Small intestine (tissue), 7 donors: ENCODE measurements at regions not wholly inside any gene's neighbourhood (a gene's known extent, or its start where the extent isn't known, plus 50 kb on each side); places are given as distances from the start of the nearest gene placed in this dataset.

Source experiments
- DNase-seq, 2 donors: peaks; one replicate each; pipeline versions ENCODE4 v3.0.0 to v3.0.0-alpha.2; 2013
- FAIRE-seq: peaks from 2 replicates; lab custom pipeline; 2012; peaks lifted over from hg19 to GRCh38; lab: Jason Lieb, UNC
- H3K27ac ChIP-seq, 3 donors: one replicate each; pipeline ENCODE4 v1.5.1; 2013; ENCODE audit warnings: low read length in 2 of 3, mild to moderate bottlenecking in 2 of 3, control low read depth in 1 of 3, inconsistent platforms in 1 of 3, low read depth in 1 of 3, moderate library complexity in 1 of 3
- H3K27me3 ChIP-seq, 3 donors: one replicate each; pipeline ENCODE4 v1.6.1; 2013; ENCODE audit warnings: low read length in 3 of 3, inconsistent platforms in 1 of 3; ENCODE audit not compliant: control insufficient read depth in 3 of 3, insufficient read depth in 3 of 3
- H3K36me3 ChIP-seq, 3 donors: one replicate each; pipeline ENCODE4 v1.6.1; 2013; ENCODE audit warnings: low read length in 3 of 3, inconsistent platforms in 1 of 3, low read depth in 1 of 3, mild to moderate bottlenecking in 1 of 3, moderate library complexity in 1 of 3; ENCODE audit not compliant: control insufficient read depth in 3 of 3, insufficient read depth in 2 of 3
- H3K4me1 ChIP-seq, 3 donors: one replicate each; pipeline ENCODE4 v1.6.1; 2013; ENCODE audit warnings: low read length in 2 of 3, inconsistent platforms in 1 of 3, low read depth in 1 of 3, mild to moderate bottlenecking in 1 of 3, moderate library complexity in 1 of 3; ENCODE audit not compliant: control insufficient read depth in 3 of 3, insufficient read depth in 2 of 3
- H3K4me3 ChIP-seq, 3 donors: one replicate each; pipeline ENCODE4 v1.5.1; 2013; ENCODE audit warnings: low read length in 3 of 3, control low read depth in 1 of 3, inconsistent platforms in 1 of 3, low read depth in 1 of 3, mild to moderate bottlenecking in 1 of 3, moderate library complexity in 1 of 3
- H3K9me3 ChIP-seq, 2 donors: one replicate each; pipeline ENCODE4 v1.6.1; 2013; ENCODE audit warnings: low read depth in 1 of 2, low read length in 1 of 2; ENCODE audit not compliant: control insufficient read depth in 2 of 2, insufficient read depth in 1 of 2
- WGBS, 3 donors: extraction: QIAGEN DNeasy Blood & Tissue Kit; methylation state at CpG; one replicate each; pipeline ENCODE4 v1.1.7; 2013; 5-methylcytosine and 5-hydroxymethylcytosine counted together
- donor health status: healthy with polysubstance abuse.
- donor health status: control.
- donor health status: control.
- donor health status: Bipolar disorder and iron deficiency.
- donor health status: healthy.

DNA sequence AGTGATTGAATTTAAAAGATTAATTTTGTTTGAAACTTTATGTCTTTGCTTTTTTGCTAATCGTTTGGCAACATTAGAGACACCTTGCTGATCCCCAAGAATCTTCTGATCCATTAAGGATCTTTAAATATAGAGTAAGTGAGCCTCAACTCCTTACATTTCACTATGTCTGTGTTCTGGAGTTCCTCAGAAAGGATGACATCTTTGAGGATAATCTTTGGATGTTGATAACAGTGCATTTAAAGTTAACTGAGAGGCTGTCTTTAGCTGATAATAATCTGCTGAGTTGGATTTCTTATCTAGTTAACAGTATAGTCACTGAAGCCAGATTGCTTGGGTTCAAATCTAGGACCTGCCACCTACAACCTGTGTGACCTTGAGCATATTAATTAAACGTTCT lies 221.6 kb upstream of the EMCN start:
- Histone ChIP-seq H3K4me1 (no peaks in the 10 kb centered on the region), H3K9me3 (no peaks in the 10 kb centered on the region), H3K36me3 (no peaks in the 10 kb centered on the region), H3K4me3 (no peak overlapping the region), H3K27ac (no peak overlapping the region), H3K27me3 (no peaks in the 10 kb centered on the region)
- WGBS, 3 donors: 56 to 69% (median 63%) methylated on average over 2 of the region's 2 CpGs
- DNase-seq: no peak
- FAIRE-seq: no peak

DNA sequence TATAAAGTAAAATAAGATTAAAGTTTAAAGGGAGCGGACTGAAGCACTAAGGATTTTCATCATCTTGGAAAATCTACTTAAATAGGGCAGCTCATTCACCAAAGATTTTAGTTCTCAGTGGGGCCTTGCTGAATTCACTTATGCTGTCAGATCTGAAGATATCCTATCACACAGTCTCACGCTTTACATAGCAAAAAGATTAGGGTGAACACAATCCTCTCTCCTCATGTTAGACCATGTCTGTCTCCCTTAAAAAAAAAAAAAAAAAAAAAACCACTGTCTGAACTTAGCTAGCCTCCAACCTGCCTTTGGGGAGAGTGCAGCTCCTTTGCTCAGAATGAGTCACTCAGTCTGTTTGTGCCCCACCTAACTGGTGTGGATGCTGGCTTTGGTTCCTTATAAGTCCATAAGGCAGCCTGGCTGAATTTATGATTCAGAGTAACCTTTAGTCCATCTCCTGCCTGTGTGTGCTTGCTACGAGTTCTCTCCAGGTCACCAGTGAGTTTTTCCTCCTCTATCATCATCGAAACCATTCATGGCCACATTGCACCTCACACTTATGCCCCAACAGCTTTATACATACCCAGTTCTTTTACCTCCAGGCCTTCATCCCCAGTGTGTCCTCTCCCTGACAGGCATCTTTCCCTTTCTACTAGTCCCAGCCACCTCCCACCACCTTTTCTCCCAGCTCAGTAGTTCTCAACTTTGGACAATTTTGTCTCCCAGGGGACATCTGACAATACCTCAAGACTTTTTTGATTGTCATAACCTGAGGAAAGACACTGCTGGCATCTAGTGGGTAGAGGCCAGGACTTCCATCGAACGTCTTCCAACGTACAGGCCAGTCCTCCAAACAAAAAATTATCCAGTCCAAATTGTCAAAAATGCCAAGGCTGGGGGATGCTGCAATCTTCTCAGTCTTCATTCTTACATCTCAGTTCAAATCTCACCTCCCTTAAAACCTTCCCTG lies 220.7 kb upstream of the EMCN start:
- FAIRE-seq (peak; percentile 33), DNase-seq (peak; percentile 62 to 94)
- H3K27ac ChIP-seq: peak overlapping the region in 2 of 3 donors; percentile 41 to 80
- H3K4me3 ChIP-seq: no peak overlapping the region
- 58 to 72% (median 58%) methylated on average over 7 of the region's 7 CpGs for WGBS, 3 donors
- no peaks in the 10 kb centered on the region for H3K9me3 ChIP-seq
- H3K27me3 ChIP-seq: no peaks in the 10 kb centered on the region
- H3K36me3 ChIP-seq: no peaks in the 10 kb centered on the region
- no peaks in the 10 kb centered on the region for H3K4me1 ChIP-seq

DNA sequence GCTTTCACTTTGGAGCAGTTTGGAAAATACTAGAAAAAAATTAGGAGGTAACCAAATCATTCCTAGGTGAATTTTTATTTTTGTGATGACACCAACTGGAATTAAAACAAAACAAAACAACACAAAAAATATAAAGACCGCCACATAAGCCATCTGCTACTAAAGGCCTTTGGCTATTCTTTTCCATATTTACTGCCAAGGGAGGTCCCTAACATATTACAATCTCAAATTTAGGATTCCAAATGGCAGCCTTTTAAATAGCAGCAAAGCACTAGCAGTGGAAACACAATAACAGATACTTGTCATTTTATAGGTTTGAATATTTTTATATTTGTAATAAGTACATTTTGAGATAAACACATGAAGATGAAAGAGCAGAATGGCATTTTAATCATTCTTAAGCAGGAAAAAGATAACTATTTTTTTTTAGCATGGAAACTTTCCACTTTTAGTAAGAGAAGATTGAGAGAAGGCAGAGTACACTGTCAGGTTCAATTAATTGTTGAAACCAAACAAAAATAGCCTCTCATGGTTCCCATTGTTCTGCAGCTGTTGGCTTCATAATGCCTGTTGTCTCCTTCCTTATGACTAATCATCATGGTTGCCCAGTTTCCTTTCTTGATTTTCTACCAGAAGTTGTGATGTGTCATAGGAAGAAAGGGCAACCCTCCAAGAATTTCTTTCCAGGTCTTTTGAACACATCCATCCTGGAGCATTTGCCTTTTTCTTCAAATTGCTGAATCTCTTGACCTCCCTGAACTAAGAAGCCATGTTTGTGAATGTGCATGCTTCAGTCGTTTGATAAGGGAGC lies 219.0 kb upstream of the EMCN start:
- H3K9me3 ChIP-seq: no peaks in the 10 kb centered on the region
- FAIRE-seq (no peak), DNase-seq (peak in 1 of 2 donors; percentile 14)
- no peaks in the 10 kb centered on the region for H3K4me1 ChIP-seq
- H3K27me3 ChIP-seq: no peaks in the 10 kb centered on the region
- H3K36me3 ChIP-seq: no peaks in the 10 kb centered on the region
- 51 to 61% (median 60%) methylated on average over 2 of the region's 2 CpGs for WGBS, 3 donors
- H3K27ac ChIP-seq: no peak overlapping the region
- no peak overlapping the region for H3K4me3 ChIP-seq

DNA sequence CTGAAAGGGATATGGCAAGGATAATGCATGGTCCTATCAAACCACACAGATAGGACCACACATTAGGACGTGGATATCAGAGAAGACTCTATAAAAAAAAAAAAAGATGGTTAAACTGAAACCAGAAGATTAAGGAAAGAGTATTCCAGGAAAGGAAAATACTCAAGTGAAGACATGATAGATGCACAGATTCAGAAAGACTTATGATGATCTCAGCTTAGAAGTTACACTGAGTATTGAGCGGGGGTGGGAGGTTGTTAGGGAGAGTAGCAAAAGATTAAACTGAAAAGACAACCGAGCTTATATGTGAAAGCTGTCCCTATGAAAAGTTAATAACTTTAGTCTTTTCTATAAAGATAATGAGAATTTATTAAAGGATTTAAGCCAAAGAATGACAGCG lies 211.0 kb upstream of the EMCN start:
- Histone ChIP-seq H3K4me3 (no peak overlapping the region), H3K36me3 (no peaks in the 10 kb centered on the region), H3K27me3 (no peaks in the 10 kb centered on the region), H3K9me3 (no peaks in the 10 kb centered on the region), H3K4me1 (no peaks in the 10 kb centered on the region), H3K27ac (no peak overlapping the region)
- 73 to 79% (median 76%) methylated on average over 4 of the region's 4 CpGs for WGBS, 3 donors
- FAIRE-seq (no peak), DNase-seq (no peak)

DNA sequence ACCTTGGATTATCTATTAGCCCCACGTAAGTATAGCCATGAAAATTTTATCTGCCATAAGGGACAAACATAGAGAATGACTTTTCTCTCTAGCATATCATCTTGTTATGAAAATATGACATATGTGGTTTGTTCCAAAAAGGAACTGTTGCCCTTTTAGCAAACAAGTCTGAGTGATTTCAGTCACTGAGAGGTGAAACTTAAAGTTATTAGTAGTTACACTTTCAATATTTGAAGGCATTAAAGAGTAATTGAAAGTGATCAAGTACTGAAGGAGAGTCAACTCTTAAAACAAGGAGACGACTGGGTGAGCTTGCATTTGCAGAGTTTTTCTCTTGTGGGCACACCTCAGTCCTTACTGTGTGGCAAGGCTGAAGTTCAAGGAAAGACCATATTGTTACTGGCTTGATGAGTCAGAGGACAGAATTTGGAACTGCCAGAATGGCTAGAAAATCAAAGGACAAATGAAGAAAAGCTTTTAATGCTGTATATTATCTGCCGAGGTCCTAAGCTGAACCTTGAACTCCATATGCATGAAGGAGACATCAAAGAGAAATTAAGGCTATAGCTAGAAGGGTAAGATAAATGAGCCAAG lies 205.1 kb upstream of the EMCN start:
- FAIRE-seq: peak; percentile 30
- DNase-seq: peak in 1 of 2 donors; percentile 83

DNA sequence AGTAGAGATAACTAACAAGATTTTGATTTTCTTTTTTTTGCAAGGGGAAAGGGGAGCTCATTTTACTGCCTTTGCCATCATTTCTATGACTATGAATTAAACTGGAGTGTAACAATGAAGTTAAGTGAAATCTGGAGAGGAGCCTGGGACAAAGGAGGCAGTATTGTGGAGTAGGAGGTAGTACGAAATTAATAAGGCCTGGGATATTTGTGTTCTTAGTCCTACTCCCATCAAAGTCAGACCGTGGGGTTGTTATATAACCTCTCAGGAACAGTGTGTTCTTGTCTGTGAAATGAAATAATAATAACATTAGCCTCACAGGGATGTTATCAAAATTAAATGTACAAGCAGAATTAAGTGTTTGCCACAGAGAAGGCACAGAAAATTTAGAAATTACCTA lies 204.3 kb upstream of the EMCN start:
- no peaks in the 10 kb centered on the region for H3K4me1 ChIP-seq
- DNase-seq: no peak
- H3K36me3 ChIP-seq: no peaks in the 10 kb centered on the region
- no peak overlapping the region for H3K27ac ChIP-seq
- H3K27me3 ChIP-seq: no peaks in the 10 kb centered on the region
- no peak for FAIRE-seq
- H3K4me3 ChIP-seq: no peak overlapping the region
- peaks cover 0 to 4% of the 10 kb centered on the region in 2 donors for H3K9me3 ChIP-seq
- WGBS, 3 donors: 82 to 93% (median 84%) methylated on average over 2 of the region's 2 CpGs

More for the DNA sequence above, 205.1 kb upstream of the EMCN start:
- no peaks in the 10 kb centered on the region for H3K27me3 ChIP-seq
- no peak overlapping the region for H3K4me3 ChIP-seq
- H3K9me3 ChIP-seq: peaks cover 0 to 4% of the 10 kb centered on the region in 2 donors
- no peak overlapping the region for H3K27ac ChIP-seq
- WGBS, 3 donors: 17 to 58% (median 30%) methylated on average over 3 of the region's 3 CpGs
- H3K36me3 ChIP-seq: no peaks in the 10 kb centered on the region
- H3K4me1 ChIP-seq: no peaks in the 10 kb centered on the region

DNA sequence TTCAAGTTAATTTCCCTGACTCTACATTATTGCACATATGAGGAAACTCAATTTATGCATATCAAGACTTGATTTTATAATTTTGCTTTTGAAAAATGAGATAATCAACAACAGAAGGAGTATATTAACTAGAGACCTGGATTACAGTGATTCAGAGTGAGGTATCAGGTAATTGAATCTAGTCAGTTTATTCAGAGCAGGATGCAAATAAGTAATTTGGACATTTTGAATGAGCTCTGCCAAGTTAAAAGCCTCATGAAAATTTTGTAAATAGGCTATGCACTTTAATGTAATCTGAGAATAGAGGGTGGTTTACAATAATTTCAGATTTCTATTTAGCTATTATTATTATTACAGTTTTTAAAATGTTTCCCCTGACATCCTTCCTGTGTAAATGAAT lies 203.7 kb upstream of the EMCN start:
- no peaks in the 10 kb centered on the region for H3K27me3 ChIP-seq
- DNase-seq: no peak
- no peak for FAIRE-seq

DNA sequence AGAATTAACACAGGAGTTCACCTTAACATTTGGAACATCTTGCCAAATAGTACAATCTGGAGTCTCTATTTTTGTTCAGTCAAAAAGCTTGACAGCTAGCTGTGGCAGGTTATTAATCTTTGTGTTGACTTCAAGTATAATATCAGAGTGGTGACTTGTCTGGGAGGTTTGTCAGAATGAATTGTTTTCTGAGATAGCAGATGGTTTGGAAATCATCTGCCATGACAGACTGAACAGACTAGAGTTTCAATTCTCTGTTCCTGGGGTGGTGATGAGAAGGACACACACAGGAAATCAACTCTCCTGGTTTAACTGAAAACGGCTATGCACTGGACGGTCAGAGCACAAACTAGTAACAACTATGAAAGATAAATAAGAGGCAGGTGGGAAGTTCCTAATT lies 203.3 kb upstream of the EMCN start:
- H3K27ac ChIP-seq: no peak overlapping the region
- H3K27me3 ChIP-seq: no peaks in the 10 kb centered on the region
- H3K9me3 ChIP-seq: peaks cover 0 to 4% of the 10 kb centered on the region in 2 donors
- 60 to 87% (median 80%) methylated on average over 2 of the region's 2 CpGs for WGBS, 3 donors
- H3K36me3 ChIP-seq: no peaks in the 10 kb centered on the region
- H3K4me3 ChIP-seq: no peak overlapping the region
- DNase-seq: no peak
- no peak for FAIRE-seq
- H3K4me1 ChIP-seq: no peaks in the 10 kb centered on the region

More for the DNA sequence above, 203.7 kb upstream of the EMCN start:
- H3K4me3 ChIP-seq: no peak overlapping the region
- peaks cover 0 to 4% of the 10 kb centered on the region in 2 donors for H3K9me3 ChIP-seq
- H3K36me3 ChIP-seq: no peaks in the 10 kb centered on the region
- no peaks in the 10 kb centered on the region for H3K4me1 ChIP-seq
- H3K27ac ChIP-seq: no peak overlapping the region
